ENCODE measurements at regions not wholly inside any gene's neighbourhood (a gene's known extent, or its start where the extent isn't known, plus 50 kb on each side); places are given as distances from the start of the nearest gene placed in this dataset.
A peak's percentile ranks its signal among the peaks of the same experiment; 100 is the strongest.

GRCh38 chr15:38128341-38128781, 124.3 kb upstream of the SPRED1 start:
- peak overlapping the region in 1 of 2 donors; percentile 75 for H3K27ac ChIP-seq (ENCODE audit: low read depth in 1 of 2, low read length in 1 of 2)
- H3K4me3 ChIP-seq, result no peak overlapping the region
- no peaks in the 10 kb centered on the region for H3K9me3 ChIP-seq (ENCODE audit: control insufficient read depth in 4 of 4, insufficient read depth in 3 of 4, low read length in 3 of 4)
- peak in 2 of 3 donors; percentile 22 to 25 for DNase-seq
- no peaks in the 10 kb centered on the region for H3K36me3 ChIP-seq (ENCODE audit: control insufficient read depth in 4 of 4, insufficient read depth in 4 of 4, low read length in 4 of 4)
- no peak for ATAC-seq (ENCODE audit: insufficient read depth, low FRiP score)
- peaks cover 2 to 32% (median 8%) of the 10 kb centered on the region in 5 donors for H3K4me1 ChIP-seq (ENCODE audit: control insufficient read depth in 5 of 5, insufficient read depth in 5 of 5, low read length in 5 of 5)
- TF ChIP-seq CTCF (IDR thresholded peaks at IDR 0.05; ENCODE audit: control extremely low read depth, extremely low read depth), result no peak
- WGBS, 2 donors, result 62 to 83% methylated on average over 3 of the region's 3 CpGs
- no peak overlapping the region for H3K9ac ChIP-seq (ENCODE audit: insufficient read depth in 1 of 2, low read length in 2 of 2)
- no peaks in the 10 kb centered on the region for H3K27me3 ChIP-seq (ENCODE audit: control insufficient read depth in 3 of 3, insufficient read depth in 3 of 3, low read length in 2 of 3)

DNA sequence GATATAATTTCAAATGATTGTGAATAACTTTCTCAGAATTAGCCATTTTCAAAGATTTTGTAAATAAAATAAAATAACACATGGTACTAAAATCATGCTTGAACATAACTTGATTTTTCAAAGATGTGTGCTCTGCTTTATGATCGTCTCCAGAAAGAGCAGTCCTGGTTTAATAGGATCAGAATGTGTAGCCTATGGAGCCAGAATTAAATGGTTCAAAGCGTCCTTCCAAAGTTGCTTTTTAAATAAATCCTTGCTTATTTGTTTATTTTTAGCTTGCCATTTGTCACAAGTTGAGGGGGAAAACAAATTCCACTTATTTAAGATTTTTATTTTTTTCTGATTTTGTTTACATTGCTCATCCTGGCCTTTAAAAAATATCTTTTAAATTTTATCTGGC, 123.7 kb upstream of the SPRED1 start:
- DNase-seq, result peak in 1 of 3 donors; percentile 5
- WGBS, 2 donors, result 78 to 91% methylated on average over 2 of the region's 2 CpGs
- Histone ChIP-seq H3K9ac (ENCODE audit: insufficient read depth in 1 of 2, low read length in 2 of 2) (no peak overlapping the region), H3K4me3 (no peak overlapping the region), H3K9me3 (ENCODE audit: control insufficient read depth in 4 of 4, insufficient read depth in 3 of 4, low read length in 3 of 4) (no peaks in the 10 kb centered on the region), H3K27me3 (ENCODE audit: control insufficient read depth in 3 of 3, insufficient read depth in 3 of 3, low read length in 2 of 3) (no peaks in the 10 kb centered on the region), H3K27ac (ENCODE audit: low read depth in 1 of 2, low read length in 1 of 2) (peak overlapping the region in 1 of 2 donors; percentile 29), H3K4me1 (ENCODE audit: control insufficient read depth in 5 of 5, insufficient read depth in 5 of 5, low read length in 5 of 5) (peaks cover 2 to 32% (median 8%) of the 10 kb centered on the region in 5 donors), H3K36me3 (ENCODE audit: control insufficient read depth in 4 of 4, insufficient read depth in 4 of 4, low read length in 4 of 4) (no peaks in the 10 kb centered on the region)
- no peak for TF ChIP-seq CTCF (IDR thresholded peaks at IDR 0.05; ENCODE audit: control extremely low read depth, extremely low read depth)
- ATAC-seq (ENCODE audit: insufficient read depth, low FRiP score), result no peak

DNA sequence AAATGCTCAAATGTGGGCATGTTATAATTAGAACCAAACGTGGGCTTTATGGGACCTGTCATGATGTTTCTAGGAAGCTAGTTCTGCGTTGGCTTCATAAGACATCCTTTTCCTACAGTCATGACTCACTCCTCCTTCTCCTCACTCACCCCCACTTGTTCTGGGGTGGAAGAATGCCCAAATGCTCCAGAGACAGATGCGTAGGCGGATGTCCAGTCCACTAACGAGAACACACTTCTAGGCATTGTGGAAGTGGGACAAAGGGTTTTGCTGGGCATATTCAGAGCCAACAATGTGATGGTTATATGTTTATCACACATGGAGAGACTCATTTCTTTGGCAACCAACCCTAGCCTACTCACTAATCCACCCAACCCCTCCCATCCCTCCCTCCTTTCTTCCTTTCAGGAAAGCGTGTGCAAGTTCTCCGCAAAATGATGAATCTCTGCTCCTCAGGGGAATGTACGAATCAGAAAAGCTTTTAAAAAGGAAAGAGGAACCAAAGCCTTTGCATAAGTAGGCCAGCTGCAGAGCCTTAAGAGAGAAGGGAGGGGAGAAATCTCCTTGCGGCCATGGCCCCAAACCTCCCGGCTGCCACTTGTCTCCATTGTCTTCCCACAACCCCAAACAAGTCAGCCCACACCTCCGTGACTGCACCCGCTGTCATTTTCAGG, 123.0 kb upstream of the SPRED1 start:
- Histone ChIP-seq H3K4me1 (ENCODE audit: control insufficient read depth in 5 of 5, insufficient read depth in 5 of 5, low read length in 5 of 5) (peaks cover 2 to 32% (median 8%) of the 10 kb centered on the region in 5 donors), H3K9ac (ENCODE audit: insufficient read depth in 1 of 2, low read length in 2 of 2) (peak overlapping the region in 1 of 2 donors; percentile 15), H3K9me3 (ENCODE audit: control insufficient read depth in 4 of 4, insufficient read depth in 3 of 4, low read length in 3 of 4) (no peaks in the 10 kb centered on the region), H3K27ac (ENCODE audit: low read depth in 1 of 2, low read length in 1 of 2) (peak overlapping the region; percentile 76 to 80), H3K36me3 (ENCODE audit: control insufficient read depth in 4 of 4, insufficient read depth in 4 of 4, low read length in 4 of 4) (no peaks in the 10 kb centered on the region), H3K4me3 (no peak overlapping the region), H3K27me3 (ENCODE audit: control insufficient read depth in 3 of 3, insufficient read depth in 3 of 3, low read length in 2 of 3) (no peaks in the 10 kb centered on the region)
- 23 to 34% methylated on average over 12 of the region's 12 CpGs for WGBS, 2 donors
- peak; percentile 40 to 76 (median 69) for DNase-seq
- peak; percentile 79 for ATAC-seq (ENCODE audit: insufficient read depth, low FRiP score)
- no peak for TF ChIP-seq CTCF (IDR thresholded peaks at IDR 0.05; ENCODE audit: control extremely low read depth, extremely low read depth)

Measured in lung (tissue), 11 donors.